Panc1 (cell line): ENCODE measurements at regions not wholly inside any gene's neighbourhood (a gene's known extent, or its start where the extent isn't known, plus 50 kb on each side); places are given as distances from the start of the nearest gene placed in this dataset.

Experiments used
- ATAC-seq: fragments of 200-7000 bp; cut with Tn5 transposase; 2 replicates; pipeline ENCODE4 v1.9.1; 2020; ENCODE audit warnings: mild to moderate bottlenecking, moderate library complexity
- BruUV-seq: library from RNA; stranded (reverse); fragments of 400-500 nt; replicated peaks from 2 replicates; lab custom pipeline; 2021; lab: Mats Ljungman, UMichigan
- CTCF ChIA-PET: fragments of 300-600 bp; sonication (Branson Sonifier 250); formaldehyde crosslinking; loops from one replicate; lab custom pipeline; 2022; ENCODE audit warnings: antibody characterized with exemption; lab: Charles Lee
- POLR2A ChIA-PET: fragments of 300-600 bp; sonication (Branson Sonifier 250); formaldehyde crosslinking; loops from one replicate; lab custom pipeline; 2022; ENCODE audit warnings: antibody characterized with exemption; lab: Charles Lee
- DNase-seq: peaks from one replicate; pipeline ENCODE4 v3.0.0-alpha.2; 2010; ENCODE audit warnings: low read depth, low spot score
- H3K27ac ChIP-seq: 2 replicates; pipeline ENCODE4 v1.5.1; 2011; ENCODE audit warnings: mild to moderate bottlenecking, low read length, inconsistent platforms
- H3K27me3 ChIP-seq: fragments of 200-500 bp; sonication (Bioruptor generic); 2 replicates; pipeline ENCODE4 v1.6.0; 2014; ENCODE audit warnings: low read length, inconsistent platforms; ENCODE audit not compliant: control insufficient read depth, insufficient read depth
- H3K36me3 ChIP-seq: fragments of 200-500 bp; sonication (Bioruptor generic); 2 replicates; pipeline ENCODE4 v1.5.1; 2014; ENCODE audit warnings: inconsistent platforms, mild to moderate bottlenecking, low read length, moderate library complexity; ENCODE audit not compliant: control insufficient read depth, insufficient read depth
- H3K4me1 ChIP-seq: 2 replicates; pipeline ENCODE4 v1.5.1; 2011; ENCODE audit warnings: inconsistent platforms, mild to moderate bottlenecking, low read length, moderate library complexity; ENCODE audit not compliant: control insufficient read depth, insufficient read depth
- H3K4me3 ChIP-seq, 2 experiments: 2 replicates each; pipeline ENCODE4 v1.5.1; 2011 to 2012; ENCODE audit warnings: low read depth in 2 of 2, low read length in 2 of 2, mild to moderate bottlenecking in 2 of 2, inconsistent platforms in 1 of 2, moderate library complexity in 1 of 2
- H3K9me3 ChIP-seq: fragments of 200-500 bp; sonication (Bioruptor generic); 2 replicates; pipeline ENCODE4 v1.5.1; 2014; ENCODE audit warnings: low read depth, mild to moderate bottlenecking, inconsistent platforms, low read length, moderate library complexity; ENCODE audit not compliant: control insufficient read depth, insufficient read depth
- CTCF ChIP-seq: fragments of 450-650 bp; IDR thresholded peaks from 2 replicates; pipeline ENCODE4 v1.5.1; 2017; ENCODE audit warnings: mild to moderate bottlenecking
- POLR2AphosphoS5 ChIP-seq: IDR thresholded peaks from 2 replicates; pipeline ENCODE4 v1.6.1; 2012; ENCODE audit warnings: mild to moderate bottlenecking, low read depth, low read length, moderate library complexity
- REST ChIP-seq, 2 experiments: IDR thresholded peaks; 2 replicates each; pipeline ENCODE4 v1.6.1; 2011 to 2012; ENCODE audit warnings: low read depth in 2 of 2, control low read depth in 1 of 2, low read length in 1 of 2, mild to moderate bottlenecking in 1 of 2, moderate library complexity in 1 of 2; ENCODE audit not compliant: insufficient read depth in 1 of 2
- SIN3A ChIP-seq: IDR thresholded peaks from 2 replicates; pipeline ENCODE4 v1.6.1; 2012; ENCODE audit warnings: low read depth, mild to moderate bottlenecking, low read length, moderate library complexity, borderline replicate concordance; ENCODE audit not compliant: insufficient read depth
- TCF7L2 ChIP-seq: IDR thresholded peaks from 2 replicates; pipeline ENCODE4 v1.6.1; 2011; ENCODE audit warnings: mild to moderate bottlenecking, low read depth, low read length, inconsistent platforms
- in situ Hi-C: cut with HindIII; loops from 2 replicates; pipeline ENCODE4 v1.10.0; 2016; ENCODE audit warnings: low sequenced_read_pairs, low pct_unique_long_range_greater_than_20kb
- intact Hi-C: fragments of 100-400 bp; cut with micrococcal nuclease; formaldehyde crosslinking; loops from one replicate; pipeline ENCODE4 v1.10.0; 2022; ENCODE audit not compliant: unreplicated experiment

DNA sequence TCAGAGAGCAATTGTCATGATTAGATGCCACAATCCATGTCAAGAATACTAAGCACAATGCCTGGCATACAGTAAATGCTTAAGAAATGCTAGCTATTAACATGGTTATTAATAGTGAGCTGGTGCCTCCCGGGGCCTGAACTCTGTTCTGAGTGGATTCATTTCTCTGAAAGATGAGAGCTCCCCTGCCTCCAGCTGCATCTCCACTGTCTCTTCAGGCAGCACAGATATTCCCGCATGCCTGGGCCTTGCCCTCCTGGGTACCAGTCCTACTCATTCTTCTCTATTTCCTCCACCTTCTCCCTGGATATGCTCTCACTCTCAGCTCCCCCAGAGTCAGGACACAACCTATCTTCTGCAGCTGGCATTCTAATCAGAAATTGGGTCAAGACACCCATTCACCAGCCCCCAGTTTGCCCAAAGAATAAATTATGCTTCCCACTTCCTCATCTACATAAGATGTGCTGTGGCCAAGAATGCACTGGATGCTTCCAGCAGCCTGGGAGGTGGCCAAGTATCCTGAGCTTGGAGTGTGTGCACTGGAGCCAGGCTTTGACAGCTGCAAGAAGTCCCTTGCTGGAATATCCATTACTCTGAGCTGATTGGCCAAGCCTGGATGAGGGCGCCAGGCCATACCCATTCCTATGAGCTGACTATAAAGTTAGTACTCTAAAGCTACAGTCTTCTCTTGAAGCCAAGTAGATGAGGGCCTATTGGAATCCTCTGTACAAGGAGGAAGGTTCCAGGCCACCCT is 669.0 kb downstream of the ACTL7B start:
- POLR2A ChIA-PET = no interaction called here
- in situ Hi-C loops = no loop called here

GRCh38 chr9:108185613-108186012 is 670.2 kb downstream of the ACTL7B start:
- no peaks in the 10 kb centered on the region for H3K27me3 ChIP-seq
- BruUV-seq = no TSS peak
- H3K9me3 ChIP-seq = no peaks in the 10 kb centered on the region
- H3K27ac ChIP-seq = no peak overlapping the region
- no peaks in the 10 kb centered on the region for H3K36me3 ChIP-seq
- ChIA-PET CTCF (no interaction called here), POLR2A (no interaction called here)
- TF ChIP-seq POLR2AphosphoS5 (no peak), CTCF (no peak), REST (IDR thresholded peaks at IDR 0.05; ENCODE audit: insufficient read depth in 1 of 2, low read depth in 2 of 2, low read length in 1 of 2) (no peak), TCF7L2 (no peak), SIN3A (no peak)
- no peaks in the 10 kb centered on the region for H3K4me1 ChIP-seq
- no peak for ATAC-seq
- intact Hi-C loops (no loop called here), in situ Hi-C loops (no loop called here)
- DNase-seq = no peak
- no peak overlapping the region for H3K4me3 ChIP-seq

More for the DNA sequence above, 669.0 kb downstream of the ACTL7B start:
- H3K27ac ChIP-seq = no peak overlapping the region
- no TSS peak for BruUV-seq
- no peaks in the 10 kb centered on the region for H3K36me3 ChIP-seq
- H3K4me3 ChIP-seq = no peak overlapping the region
- no peaks in the 10 kb centered on the region for H3K27me3 ChIP-seq
- DNase-seq = no peak
- TF ChIP-seq POLR2AphosphoS5 (no peak), REST (IDR thresholded peaks at IDR 0.05; ENCODE audit: insufficient read depth in 1 of 2, low read depth in 2 of 2, low read length in 1 of 2) (no peak), SIN3A (no peak), TCF7L2 (no peak), CTCF (no peak)
- no peak for ATAC-seq
- H3K4me1 ChIP-seq = no peaks in the 10 kb centered on the region
- no peaks in the 10 kb centered on the region for H3K9me3 ChIP-seq
- intact Hi-C loops = no loop called here
- CTCF ChIA-PET = no interaction called here
